Tibial artery (tissue), 4 donors: ENCODE measurements at regions not wholly inside any gene's neighbourhood (a gene's known extent, or its start where the extent isn't known, plus 50 kb on each side); places are given as distances from the start of the nearest gene placed in this dataset.

ENCODE experiments used
- DNase-seq, 2 donors: peaks; one replicate each; pipeline ENCODE4 v3.0.0-alpha.2; 2019
- H3K27ac ChIP-seq, 2 donors: fragments of 200-600 bp; sonication (generic) in 1 of 2; 1 replicate in 1 of 2; 2 replicates in 1 of 2; pipeline ENCODE4 v1.5.1; 2018 to 2019; ENCODE audit warnings: mild to moderate bottlenecking in 1 of 2
- H3K27me3 ChIP-seq, 2 donors: fragments of 200-600 bp; sonication (generic) in 1 of 2; one replicate each; pipeline versions ENCODE4 v1.5.1 to v1.6.0; 2016 to 2019
- H3K36me3 ChIP-seq, 3 donors: fragments of 200-600 bp; sonication (generic) in 2 of 3; one replicate each; pipeline ENCODE4 v1.5.1; 2016 to 2019; ENCODE audit warnings: mild to moderate bottlenecking in 2 of 3
- H3K4me1 ChIP-seq, 4 donors: fragments of 200-600 bp; sonication (generic) in 2 of 4; 1 replicate in 3 of 4; 2 replicates in 1 of 4; pipeline ENCODE4 v1.5.1; 2016 to 2019
- H3K4me3 ChIP-seq, 2 donors: fragments of 200-600 bp; sonication (generic) in 1 of 2; 1 replicate in 1 of 2; 2 replicates in 1 of 2; pipeline ENCODE4 v1.5.1; 2018 to 2019; ENCODE audit warnings: mild to moderate bottlenecking in 2 of 2
- H3K9me3 ChIP-seq, 3 donors: fragments of 200-600 bp; sonication (generic) in 1 of 3; one replicate each; pipeline ENCODE4 v1.5.1; 2016 to 2019
- CTCF ChIP-seq, 2 experiments: fragments of 200-600 bp in 1 of 2; fragments of 450-650 bp in 1 of 2; IDR thresholded peaks; one replicate each; pipeline ENCODE4 v1.5.1; 2017 to 2019; ENCODE audit warnings: antibody characterized with exemption in 2 of 2, mild to moderate bottlenecking in 1 of 2, moderate library complexity in 1 of 2
- intact Hi-C: fragments of 100-400 bp; cut with DNase I; formaldehyde crosslinking; loops from one replicate; pipeline ENCODE4 v1.15.0; 2023; ENCODE audit warnings: low total_unique reads

GRCh38 chr7:42478717-42479116, 241.7 kb upstream of the GLI3 start:
- no peak overlapping the region for H3K27ac ChIP-seq
- no peaks in the 10 kb centered on the region for H3K27me3 ChIP-seq
- H3K4me1 ChIP-seq, result no peaks in the 10 kb centered on the region
- intact Hi-C loops, result no loop called here
- no peaks in the 10 kb centered on the region for H3K9me3 ChIP-seq
- DNase-seq, result no peak
- TF ChIP-seq CTCF (IDR thresholded peaks at IDR 0.05), result no peak
- H3K36me3 ChIP-seq, result no peaks in the 10 kb centered on the region
- H3K4me3 ChIP-seq, result no peak overlapping the region

DNA sequence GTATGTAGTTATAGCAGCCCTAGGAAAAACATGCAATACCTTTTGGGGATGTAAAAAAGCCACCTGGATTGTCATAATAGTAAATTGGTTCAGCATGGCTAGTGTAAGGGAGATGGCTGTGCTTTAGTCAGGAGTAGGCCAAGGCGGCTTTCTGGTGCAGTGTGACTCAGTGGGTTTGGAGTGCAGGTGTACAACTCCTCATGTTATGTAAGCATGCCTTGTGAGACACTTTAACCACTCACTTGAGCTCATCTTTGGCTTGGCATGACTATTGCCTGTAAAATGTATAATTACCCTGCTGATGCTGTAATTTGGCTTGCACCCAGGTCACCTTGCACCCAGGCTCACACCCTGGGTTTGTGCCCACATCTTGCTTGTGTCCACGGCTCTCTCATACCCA, 239.2 kb upstream of the GLI3 start:
- no peaks in the 10 kb centered on the region for H3K36me3 ChIP-seq
- no peak for TF ChIP-seq CTCF (IDR thresholded peaks at IDR 0.05)
- no peaks in the 10 kb centered on the region for H3K9me3 ChIP-seq
- no peak overlapping the region for H3K4me3 ChIP-seq
- no peak overlapping the region for H3K27ac ChIP-seq
- no peaks in the 10 kb centered on the region for H3K27me3 ChIP-seq
- no peak for DNase-seq
- no peaks in the 10 kb centered on the region for H3K4me1 ChIP-seq
- intact Hi-C loops, result no loop called here

DNA sequence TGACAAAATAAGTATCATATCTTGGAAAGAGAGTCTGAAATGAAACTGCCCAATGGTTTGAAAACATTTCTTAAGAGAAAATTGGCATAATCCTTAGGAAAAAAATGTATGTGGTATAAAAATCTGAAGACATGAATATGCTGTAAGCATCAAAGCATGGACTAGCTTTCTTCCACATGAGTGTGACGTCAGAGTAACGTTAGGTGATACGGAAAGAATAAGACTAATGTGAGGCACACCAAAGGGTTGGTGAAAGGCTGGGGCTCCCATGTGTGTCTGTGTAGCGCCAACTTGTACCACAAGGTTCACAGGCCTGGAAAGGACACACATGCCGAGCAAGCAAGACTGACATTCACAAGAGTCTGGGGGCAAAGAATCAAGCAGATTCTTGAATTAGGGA, 238.1 kb upstream of the GLI3 start:
- no peak for TF ChIP-seq CTCF (IDR thresholded peaks at IDR 0.05)
- no peak for DNase-seq

GRCh38 chr7:42473099-42473498, 236.1 kb upstream of the GLI3 start:
- no peaks in the 10 kb centered on the region for H3K9me3 ChIP-seq
- H3K36me3 ChIP-seq, result no peaks in the 10 kb centered on the region
- intact Hi-C loops, result no loop called here
- H3K27me3 ChIP-seq, result no peaks in the 10 kb centered on the region
- no peaks in the 10 kb centered on the region for H3K4me1 ChIP-seq
- no peak for DNase-seq
- TF ChIP-seq CTCF (IDR thresholded peaks at IDR 0.05), result no peak
- no peak overlapping the region for H3K4me3 ChIP-seq
- no peak overlapping the region for H3K27ac ChIP-seq

More for the DNA sequence above, 238.1 kb upstream of the GLI3 start:
- intact Hi-C loops, result no loop called here
- Histone ChIP-seq H3K4me1 (no peaks in the 10 kb centered on the region), H3K9me3 (no peaks in the 10 kb centered on the region), H3K4me3 (no peak overlapping the region), H3K27ac (no peak overlapping the region), H3K27me3 (no peaks in the 10 kb centered on the region), H3K36me3 (no peaks in the 10 kb centered on the region)

- DNase-seq, result no peak
- no peak overlapping the region for H3K4me3 ChIP-seq
- no peaks in the 10 kb centered on the region for H3K4me1 ChIP-seq
- no peaks in the 10 kb centered on the region for H3K9me3 ChIP-seq
- intact Hi-C loops, result no loop called here
- no peak overlapping the region for H3K27ac ChIP-seq
- no peak for TF ChIP-seq CTCF (IDR thresholded peaks at IDR 0.05)
- no peaks in the 10 kb centered on the region for H3K36me3 ChIP-seq
- no peaks in the 10 kb centered on the region for H3K27me3 ChIP-seq
Measured at GRCh38 chr7:42471573-42472174, 234.7 kb upstream of the GLI3 start.

DNA sequence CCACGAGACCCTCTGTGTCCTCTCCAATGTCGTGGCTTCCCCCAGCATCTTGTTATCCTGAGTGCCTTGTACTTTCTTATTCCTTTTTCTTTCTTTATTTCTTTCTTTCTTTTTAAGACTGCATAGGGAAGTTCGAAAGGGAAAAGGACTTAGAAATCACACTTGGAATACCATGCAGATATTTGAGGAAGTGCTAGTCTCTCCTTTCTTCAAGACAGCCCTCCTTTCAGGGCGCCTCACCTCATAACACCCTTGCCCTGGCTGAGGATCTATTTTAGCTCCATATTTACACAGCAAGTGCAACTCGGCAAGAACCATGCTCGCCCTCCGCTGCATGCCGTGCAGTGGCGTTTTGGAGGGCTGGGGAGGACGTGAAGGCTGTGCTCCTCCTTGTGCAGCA, 232.3 kb upstream of the GLI3 start:
- intact Hi-C loops, result no loop called here
- H3K27ac ChIP-seq, result no peak overlapping the region
- no peak for DNase-seq
- no peak overlapping the region for H3K4me3 ChIP-seq
- no peaks in the 10 kb centered on the region for H3K4me1 ChIP-seq
- no peak for TF ChIP-seq CTCF (IDR thresholded peaks at IDR 0.05)
- H3K36me3 ChIP-seq, result no peaks in the 10 kb centered on the region
- no peaks in the 10 kb centered on the region for H3K27me3 ChIP-seq
- H3K9me3 ChIP-seq, result no peaks in the 10 kb centered on the region
